ENCODE measurements at regions not wholly inside any gene's neighbourhood (a gene's known extent, or its start where the extent isn't known, plus 50 kb on each side); places are given as distances from the start of the nearest gene placed in this dataset.

DNA sequence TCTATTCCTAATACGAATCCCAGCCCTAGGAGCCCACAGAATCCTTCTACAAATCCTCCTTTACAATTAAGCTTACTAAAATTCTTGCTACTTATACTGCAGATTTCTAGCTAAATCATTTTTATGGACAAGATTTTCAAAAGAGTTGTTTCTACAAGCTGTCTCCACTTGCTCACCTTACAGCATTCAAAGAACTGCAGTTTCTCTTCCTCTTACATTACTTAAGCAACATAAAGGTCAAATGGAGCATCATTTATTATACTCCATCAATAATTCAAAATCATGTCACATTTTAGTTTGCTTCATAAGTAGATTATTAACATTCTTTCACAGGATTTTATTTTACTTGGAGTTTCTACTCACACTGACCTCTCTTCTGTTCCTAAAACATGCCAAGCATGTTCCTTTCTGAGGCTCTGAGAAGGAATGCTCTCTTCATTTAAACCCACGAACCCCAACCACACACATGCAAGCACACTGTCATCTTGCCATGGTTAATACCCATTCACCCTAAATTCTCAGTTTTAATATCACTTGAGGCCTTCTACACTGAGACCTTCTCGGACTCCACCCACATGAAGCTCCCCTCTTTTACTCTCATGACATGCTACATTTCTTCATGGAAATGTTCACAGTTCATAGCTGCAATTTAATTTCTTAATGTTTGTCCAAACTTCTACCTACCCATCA, 388.2 kb downstream of the TBC1D32 start:
- in situ Hi-C loops (cut with HindIII; ENCODE audit: low pct_unique_long_range_greater_than_20kb, low sequenced_read_pairs) (no loop called here), intact Hi-C loops (cut with micrococcal nuclease; ENCODE audit: unreplicated experiment) (no loop called here)
- Histone ChIP-seq H3K27ac (ENCODE audit: low read length) (no peak overlapping the region), H3K4me1 (ENCODE audit: control insufficient read depth, insufficient read depth, low read length) (no peaks in the 10 kb centered on the region), H3K36me3 (ENCODE audit: control insufficient read depth, insufficient read depth, low read length) (no peaks in the 10 kb centered on the region), H3K27me3 (ENCODE audit: control insufficient read depth, insufficient read depth, low read length) (no peaks in the 10 kb centered on the region), H3K9me3 (ENCODE audit: control insufficient read depth, insufficient read depth, low read depth, low read length) (no peaks in the 10 kb centered on the region), H3K4me3 (ENCODE audit: low read depth in 2 of 2, low read length in 2 of 2) (no peak overlapping the region)
- POLR2A ChIA-PET: no interaction called here
- no TSS peak for BruUV-seq (replicated peaks)
- TF ChIP-seq, protein P1, sequence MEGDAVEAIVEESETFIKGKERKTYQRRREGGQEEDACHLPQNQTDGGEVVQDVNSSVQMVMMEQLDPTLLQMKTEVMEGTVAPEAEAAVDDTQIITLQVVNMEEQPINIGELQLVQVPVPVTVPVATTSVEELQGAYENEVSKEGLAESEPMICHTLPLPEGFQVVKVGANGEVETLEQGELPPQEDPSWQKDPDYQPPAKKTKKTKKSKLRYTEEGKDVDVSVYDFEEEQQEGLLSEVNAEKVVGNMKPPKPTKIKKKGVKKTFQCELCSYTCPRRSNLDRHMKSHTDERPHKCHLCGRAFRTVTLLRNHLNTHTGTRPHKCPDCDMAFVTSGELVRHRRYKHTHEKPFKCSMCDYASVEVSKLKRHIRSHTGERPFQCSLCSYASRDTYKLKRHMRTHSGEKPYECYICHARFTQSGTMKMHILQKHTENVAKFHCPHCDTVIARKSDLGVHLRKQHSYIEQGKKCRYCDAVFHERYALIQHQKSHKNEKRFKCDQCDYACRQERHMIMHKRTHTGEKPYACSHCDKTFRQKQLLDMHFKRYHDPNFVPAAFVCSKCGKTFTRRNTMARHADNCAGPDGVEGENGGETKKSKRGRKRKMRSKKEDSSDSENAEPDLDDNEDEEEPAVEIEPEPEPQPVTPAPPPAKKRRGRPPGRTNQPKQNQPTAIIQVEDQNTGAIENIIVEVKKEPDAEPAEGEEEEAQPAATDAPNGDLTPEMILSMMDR (IDR thresholded peaks at IDR 0.05): no peak
- TF ChIP-seq, protein P2, sequence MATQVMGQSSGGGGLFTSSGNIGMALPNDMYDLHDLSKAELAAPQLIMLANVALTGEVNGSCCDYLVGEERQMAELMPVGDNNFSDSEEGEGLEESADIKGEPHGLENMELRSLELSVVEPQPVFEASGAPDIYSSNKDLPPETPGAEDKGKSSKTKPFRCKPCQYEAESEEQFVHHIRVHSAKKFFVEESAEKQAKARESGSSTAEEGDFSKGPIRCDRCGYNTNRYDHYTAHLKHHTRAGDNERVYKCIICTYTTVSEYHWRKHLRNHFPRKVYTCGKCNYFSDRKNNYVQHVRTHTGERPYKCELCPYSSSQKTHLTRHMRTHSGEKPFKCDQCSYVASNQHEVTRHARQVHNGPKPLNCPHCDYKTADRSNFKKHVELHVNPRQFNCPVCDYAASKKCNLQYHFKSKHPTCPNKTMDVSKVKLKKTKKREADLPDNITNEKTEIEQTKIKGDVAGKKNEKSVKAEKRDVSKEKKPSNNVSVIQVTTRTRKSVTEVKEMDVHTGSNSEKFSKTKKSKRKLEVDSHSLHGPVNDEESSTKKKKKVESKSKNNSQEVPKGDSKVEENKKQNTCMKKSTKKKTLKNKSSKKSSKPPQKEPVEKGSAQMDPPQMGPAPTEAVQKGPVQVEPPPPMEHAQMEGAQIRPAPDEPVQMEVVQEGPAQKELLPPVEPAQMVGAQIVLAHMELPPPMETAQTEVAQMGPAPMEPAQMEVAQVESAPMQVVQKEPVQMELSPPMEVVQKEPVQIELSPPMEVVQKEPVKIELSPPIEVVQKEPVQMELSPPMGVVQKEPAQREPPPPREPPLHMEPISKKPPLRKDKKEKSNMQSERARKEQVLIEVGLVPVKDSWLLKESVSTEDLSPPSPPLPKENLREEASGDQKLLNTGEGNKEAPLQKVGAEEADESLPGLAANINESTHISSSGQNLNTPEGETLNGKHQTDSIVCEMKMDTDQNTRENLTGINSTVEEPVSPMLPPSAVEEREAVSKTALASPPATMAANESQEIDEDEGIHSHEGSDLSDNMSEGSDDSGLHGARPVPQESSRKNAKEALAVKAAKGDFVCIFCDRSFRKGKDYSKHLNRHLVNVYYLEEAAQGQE (IDR thresholded peaks at IDR 0.05; ENCODE audit: insufficient read depth in 1 of 2, low read depth in 2 of 2, low read length in 1 of 2): no peak
- TF ChIP-seq SIN3A (IDR thresholded peaks at IDR 0.05; ENCODE audit: borderline replicate concordance, insufficient read depth, low read depth, low read length) (no peak), TCF7L2 (IDR thresholded peaks at IDR 0.05; ENCODE audit: low read depth, low read length) (no peak), POLR2AphosphoS5 (IDR thresholded peaks at IDR 0.05; ENCODE audit: low read depth, low read length) (no peak)
- no peak for DNase-seq (ENCODE audit: low read depth, low spot score)
- ATAC-seq: no peak
- CTCF ChIA-PET: no interaction called here

DNA sequence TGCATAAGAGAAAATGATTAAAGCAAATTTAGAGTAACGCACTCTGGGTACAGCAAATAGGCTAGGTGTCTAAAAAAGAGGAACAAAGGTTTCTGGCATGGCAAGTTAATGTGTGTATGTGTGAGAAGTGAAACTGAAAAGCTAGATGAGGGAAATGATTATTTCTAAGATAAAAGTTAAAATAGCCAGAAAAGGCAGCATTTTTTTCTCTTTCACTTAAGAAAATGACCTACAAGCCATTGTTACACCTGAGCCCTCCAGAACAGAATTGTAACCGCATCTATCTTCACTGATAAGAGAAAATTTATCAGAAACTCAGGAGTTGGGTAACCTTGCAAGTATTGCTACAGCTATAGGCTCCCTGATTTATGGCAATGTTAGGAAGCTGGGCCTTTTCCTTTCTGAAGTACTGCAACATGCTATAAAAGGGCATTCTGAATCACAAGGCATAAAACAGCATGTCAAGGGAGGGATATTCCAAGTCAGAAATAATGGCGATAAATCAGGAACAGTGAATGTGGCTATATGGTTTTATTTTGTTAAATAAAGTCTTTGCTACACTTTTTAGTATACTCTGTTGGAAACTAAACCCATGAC, 395.3 kb downstream of the TBC1D32 start:
- no peak for DNase-seq (ENCODE audit: low read depth, low spot score)
- in situ Hi-C loops (cut with HindIII; ENCODE audit: low pct_unique_long_range_greater_than_20kb, low sequenced_read_pairs) (no loop called here), intact Hi-C loops (cut with micrococcal nuclease; ENCODE audit: unreplicated experiment) (no loop called here)
- no peaks in the 10 kb centered on the region for H3K9me3 ChIP-seq (ENCODE audit: control insufficient read depth, insufficient read depth, low read depth, low read length)
- ChIA-PET POLR2A (no interaction called here), CTCF (no interaction called here)
- no peak for ATAC-seq
- H3K4me1 ChIP-seq (ENCODE audit: control insufficient read depth, insufficient read depth, low read length): no peaks in the 10 kb centered on the region
- no peak overlapping the region for H3K27ac ChIP-seq (ENCODE audit: low read length)
- H3K36me3 ChIP-seq (ENCODE audit: control insufficient read depth, insufficient read depth, low read length): no peaks in the 10 kb centered on the region
- H3K4me3 ChIP-seq (ENCODE audit: low read depth in 2 of 2, low read length in 2 of 2): no peak overlapping the region
- no peaks in the 10 kb centered on the region for H3K27me3 ChIP-seq (ENCODE audit: control insufficient read depth, insufficient read depth, low read length)
- BruUV-seq (replicated peaks): no TSS peak
- TF ChIP-seq TCF7L2 (IDR thresholded peaks at IDR 0.05; ENCODE audit: low read depth, low read length) (no peak), POLR2AphosphoS5 (IDR thresholded peaks at IDR 0.05; ENCODE audit: low read depth, low read length) (no peak), SIN3A (IDR thresholded peaks at IDR 0.05; ENCODE audit: borderline replicate concordance, insufficient read depth, low read depth, low read length) (no peak)
- TF ChIP-seq, protein P2 (IDR thresholded peaks at IDR 0.05; ENCODE audit: insufficient read depth in 1 of 2, low read depth in 2 of 2, low read length in 1 of 2): no peak
- TF ChIP-seq, protein P1 (IDR thresholded peaks at IDR 0.05): no peak
